ENCODE measurements at regions not wholly inside any gene's neighbourhood (a gene's known extent, or its start where the extent isn't known, plus 50 kb on each side); places are given as distances from the start of the nearest gene placed in this dataset.

DNA sequence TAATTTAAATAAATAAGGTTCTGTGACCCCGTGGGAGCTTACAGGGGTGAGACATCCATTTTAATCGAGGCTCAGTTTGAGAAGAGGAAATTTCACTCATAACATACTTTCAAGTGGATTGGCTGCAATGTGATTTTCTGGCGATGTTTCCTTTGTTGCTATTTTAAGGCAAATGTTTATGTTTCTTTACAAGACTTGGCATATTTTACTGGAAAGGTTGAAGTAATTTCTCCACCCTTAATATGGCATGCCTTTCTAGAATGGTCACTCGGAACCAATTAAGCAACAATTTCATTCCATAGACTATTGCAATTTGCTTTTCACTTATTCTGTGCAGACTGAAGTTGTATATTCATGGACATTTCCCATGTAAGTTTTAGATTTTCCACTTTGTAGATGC, 438.0 kb upstream of the WWC1 start:
- no peaks in the 10 kb centered on the region for H3K27me3 ChIP-seq (ENCODE audit: control insufficient read depth in 1 of 2, insufficient read depth in 2 of 2, low read length in 2 of 2)
- H3K4me1 ChIP-seq (ENCODE audit: insufficient read depth, low read length): no peaks in the 10 kb centered on the region
- in situ Hi-C loops (cut with HindIII; ENCODE audit: extremely low pct_ligation_motif_present, low pct_unique_long_range_greater_than_20kb): no loop called here
- no peaks in the 10 kb centered on the region for H3K36me3 ChIP-seq (replicated peaks in 1 of 2; ENCODE audit: control insufficient read depth in 1 of 2, insufficient read depth in 2 of 2, low read length in 2 of 2)
- H3K9me3 ChIP-seq (ENCODE audit: low read length): no peaks in the 10 kb centered on the region
- DNase-seq (ENCODE audit: low spot score): no peak
- BruUV-seq (replicated peaks): no TSS peak
- intact Hi-C loops (cut with micrococcal nuclease; ENCODE audit: unreplicated experiment): no loop called here
- H3K79me2 ChIP-seq (ENCODE audit: insufficient read depth, low read length): no peaks in the 10 kb centered on the region
- TF ChIP-seq SMARCC2 (IDR thresholded peaks at IDR 0.05) (no peak), ETS1 (CRISPR knock-in tag; IDR thresholded peaks at IDR 0.05) (no peak), ZNF33A (CRISPR knock-in tag; IDR thresholded peaks at IDR 0.05; ENCODE audit: borderline replicate concordance) (no peak), ZNF567 (CRISPR knock-in tag; IDR thresholded peaks at IDR 0.05; ENCODE audit: borderline replicate concordance) (no peak), ZNF556 (CRISPR knock-in tag; IDR thresholded peaks at IDR 0.05; ENCODE audit: borderline replicate concordance) (no peak), ZNF841 (CRISPR knock-in tag; IDR thresholded peaks at IDR 0.05; ENCODE audit: borderline replicate concordance) (no peak), XRCC5 (optimal IDR thresholded peaks at IDR 0.05; ENCODE audit: low read length) (no peak), KAT2B (IDR thresholded peaks at IDR 0.05; ENCODE audit: borderline replicate concordance, low read depth, low read length) (no peak)
- FAIRE-seq: no peak
- H3K4me2 ChIP-seq (ENCODE audit: low read depth, low read length): no peak overlapping the region
- H3K9ac ChIP-seq (ENCODE audit: insufficient read depth, low read depth, low read length): no peak overlapping the region
- WGBS (ENCODE audit: low lambda C conversion rate): 4% methylated on average over 4 of the region's 4 CpGs
- no peak overlapping the region for H2AFZ ChIP-seq (ENCODE audit: low read length)
- ChIA-PET CTCF (ENCODE audit: low intra/inter-chr PET ratio, low total read pairs) (no interaction called here), POLR2A (no interaction called here)
- no peak for ATAC-seq
- H3K4me3 ChIP-seq (replicated peaks in 1 of 3; ENCODE audit: insufficient read depth in 1 of 3, low read depth in 2 of 3, low read length in 3 of 3): no peak overlapping the region
- no peak overlapping the region for H3K27ac ChIP-seq (ENCODE audit: extremely low read length, insufficient read depth, low read length)
- no peaks in the 10 kb centered on the region for H4K20me1 ChIP-seq (ENCODE audit: insufficient read depth, low read length)

DNA sequence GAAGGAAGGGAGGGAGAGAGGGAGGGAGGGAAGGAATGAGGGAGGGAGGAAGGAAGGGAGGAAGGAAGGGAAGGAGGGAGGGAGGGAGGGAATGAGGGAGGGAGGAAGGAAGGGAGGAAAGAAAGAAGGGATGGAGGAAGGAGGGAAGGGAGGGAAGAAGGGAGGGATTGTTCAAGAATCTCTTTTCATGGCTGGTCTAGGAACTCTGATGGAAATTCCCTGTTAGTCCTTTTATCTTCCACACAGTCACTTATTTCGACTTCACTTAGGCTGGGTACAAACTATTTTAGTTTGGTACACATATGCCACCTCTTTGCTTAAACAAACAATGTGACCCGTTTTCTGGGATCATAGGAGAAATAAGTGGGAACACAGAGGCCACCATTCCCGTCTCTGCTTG, 435.6 kb upstream of the WWC1 start:
- Histone ChIP-seq H3K79me2 (ENCODE audit: insufficient read depth, low read length) (no peaks in the 10 kb centered on the region), H3K27ac (ENCODE audit: extremely low read length, insufficient read depth, low read length) (no peak overlapping the region), H3K36me3 (replicated peaks in 1 of 2; ENCODE audit: control insufficient read depth in 1 of 2, insufficient read depth in 2 of 2, low read length in 2 of 2) (no peaks in the 10 kb centered on the region), H3K27me3 (ENCODE audit: control insufficient read depth in 1 of 2, insufficient read depth in 2 of 2, low read length in 2 of 2) (no peaks in the 10 kb centered on the region), H3K4me3 (replicated peaks in 1 of 3; ENCODE audit: insufficient read depth in 1 of 3, low read depth in 2 of 3, low read length in 3 of 3) (no peak overlapping the region), H3K9me3 (ENCODE audit: low read length) (no peaks in the 10 kb centered on the region), H3K4me2 (ENCODE audit: low read depth, low read length) (no peak overlapping the region), H2AFZ (ENCODE audit: low read length) (no peak overlapping the region), H3K4me1 (ENCODE audit: insufficient read depth, low read length) (no peaks in the 10 kb centered on the region), H4K20me1 (ENCODE audit: insufficient read depth, low read length) (no peaks in the 10 kb centered on the region), H3K9ac (ENCODE audit: insufficient read depth, low read depth, low read length) (no peak overlapping the region)
- DNase-seq (ENCODE audit: low spot score) (no peak), FAIRE-seq (no peak), ATAC-seq (no peak)
- peak; percentile 86 for TF ChIP-seq PCBP2 (optimal IDR thresholded peaks at IDR 0.05; ENCODE audit: low read depth, low read length, poor library complexity, severe bottlenecking)
- TF ChIP-seq ZNF724P (CRISPR knock-in tag; IDR thresholded peaks at IDR 0.05; ENCODE audit: borderline replicate concordance): no peak
- no peak for TF ChIP-seq ZNF326 (CRISPR knock-in tag; IDR thresholded peaks at IDR 0.05; ENCODE audit: borderline replicate concordance)
- no peak for TF ChIP-seq ZNF333 (CRISPR knock-in tag; IDR thresholded peaks at IDR 0.05; ENCODE audit: borderline replicate concordance)
- TF ChIP-seq RCOR2 (CRISPR knock-in tag; IDR thresholded peaks at IDR 0.05): no peak
- TF ChIP-seq NBN (conservative IDR thresholded peaks at IDR 0.05): no peak
- no peak for TF ChIP-seq ZMYM4 (CRISPR knock-in tag; IDR thresholded peaks at IDR 0.05)
- peak; percentile 76 for TF ChIP-seq HNRNPK (IDR thresholded peaks at IDR 0.05; ENCODE audit: low read depth, low read length, poor library complexity, severe bottlenecking)
- no peak for TF ChIP-seq ZBTB38 (CRISPR knock-in tag; IDR thresholded peaks at IDR 0.05)
- TF ChIP-seq IKZF1 (IDR thresholded peaks at IDR 0.05): no peak
- ChIA-PET CTCF (ENCODE audit: low intra/inter-chr PET ratio, low total read pairs) (no interaction called here), POLR2A (no interaction called here)
- in situ Hi-C loops (cut with HindIII; ENCODE audit: extremely low pct_ligation_motif_present, low pct_unique_long_range_greater_than_20kb) (no loop called here), intact Hi-C loops (cut with micrococcal nuclease; ENCODE audit: unreplicated experiment) (no loop called here)
- WGBS (ENCODE audit: low lambda C conversion rate): 0% methylated on average over 3 of the region's 3 CpGs
- no TSS peak for BruUV-seq (replicated peaks)
